GM21367 (cell line): ENCODE measurements at regions not wholly inside any gene's neighbourhood (a gene's known extent, or its start where the extent isn't known, plus 50 kb on each side); places are given as distances from the start of the nearest gene placed in this dataset.

ENCODE experiments used
- ATAC-seq: cut with Tn5 transposase; IDR thresholded peaks from one replicate; pipeline ENCODE4 v1.9.1; 2021; ENCODE audit not compliant: unreplicated experiment

GRCh38 chr10:35922876-35923600 lies 280.9 kb upstream of the FZD8 start:
- ATAC-seq = no peak

- no peak for ATAC-seq
Measured at GRCh38 chr10:35921866-35922350, 279.8 kb upstream of the FZD8 start.

GRCh38 chr10:35916791-35917190 lies 274.7 kb upstream of the FZD8 start:
- ATAC-seq = no peak

GRCh38 chr10:35913628-35914027 lies 271.5 kb upstream of the FZD8 start:
- ATAC-seq = no peak

- ATAC-seq = no peak
Measured at GRCh38 chr10:35912615-35913569, 270.8 kb upstream of the FZD8 start.

GRCh38 chr10:35911954-35912353 lies 269.9 kb upstream of the FZD8 start:
- ATAC-seq = no peak

- ATAC-seq = no peak
Measured at GRCh38 chr10:35911233-35911632, 269.1 kb upstream of the FZD8 start.

GRCh38 chr10:35910234-35910633 lies 268.1 kb upstream of the FZD8 start:
- ATAC-seq = no peak

GRCh38 chr10:35909121-35909720 lies 267.1 kb upstream of the FZD8 start:
- no peak for ATAC-seq

- no peak for ATAC-seq
Measured at GRCh38 chr10:35908451-35908850, 266.4 kb upstream of the FZD8 start.

GRCh38 chr10:35907548-35907947 lies 265.5 kb upstream of the FZD8 start:
- no peak for ATAC-seq

GRCh38 chr10:35906155-35906554 lies 264.1 kb upstream of the FZD8 start:
- no peak for ATAC-seq

- ATAC-seq = no peak
Measured at GRCh38 chr10:35903021-35903420, 260.9 kb upstream of the FZD8 start.

GRCh38 chr10:35898716-35899440 lies 256.8 kb upstream of the FZD8 start:
- no peak for ATAC-seq

- no peak for ATAC-seq
Measured at GRCh38 chr10:35896001-35896400, 253.9 kb upstream of the FZD8 start.

GRCh38 chr10:35895331-35895730 lies 253.2 kb upstream of the FZD8 start:
- ATAC-seq = no peak

- no peak for ATAC-seq
Measured at GRCh38 chr10:35892526-35892925, 250.4 kb upstream of the FZD8 start.

- no peak for ATAC-seq
Measured at GRCh38 chr10:35890676-35891495, 248.8 kb upstream of the FZD8 start.

GRCh38 chr10:35889971-35890675 lies 248.0 kb upstream of the FZD8 start:
- ATAC-seq = no peak
